ENCODE measurements at regions not wholly inside any gene's neighbourhood (a gene's known extent, or its start where the extent isn't known, plus 50 kb on each side); places are given as distances from the start of the nearest gene placed in this dataset.

GRCh38 chr4:96166806-96167205, 326.9 kb downstream of the PDHA2 start:
- no peak for DNase-seq

GRCh38 chr4:96170198-96170597, 330.3 kb downstream of the PDHA2 start:
- DNase-seq, result no peak

- DNase-seq, result no peak
Observed at GRCh38 chr4:96173756-96174155, 333.9 kb downstream of the PDHA2 start.

- DNase-seq, result no peak
Observed at GRCh38 chr4:96175871-96176270, 336.0 kb downstream of the PDHA2 start.

- no peak for DNase-seq
Observed at GRCh38 chr4:96183611-96184010, 343.7 kb downstream of the PDHA2 start.

GRCh38 chr4:96186593-96186992, 346.7 kb downstream of the PDHA2 start:
- peak in 1 of 58 donors; percentile 0 for DNase-seq

- DNase-seq, result no peak
Observed at GRCh38 chr4:96189761-96190160, 349.9 kb downstream of the PDHA2 start.

GRCh38 chr4:96193061-96193460, 353.2 kb downstream of the PDHA2 start:
- no peak for DNase-seq

GRCh38 chr4:96194993-96195392, 355.1 kb downstream of the PDHA2 start:
- DNase-seq, result no peak

- DNase-seq, result no peak
Observed at GRCh38 chr4:96205143-96205936, 365.4 kb downstream of the PDHA2 start.

- DNase-seq, result no peak
Observed at GRCh38 chr4:96227515-96227914, 387.6 kb downstream of the PDHA2 start.

- DNase-seq, result no peak
Observed at GRCh38 chr4:96228463-96228862, 388.6 kb downstream of the PDHA2 start.

- no peak for DNase-seq
Observed at GRCh38 chr4:96240041-96240440, 400.1 kb downstream of the PDHA2 start.

- no peak for DNase-seq
Observed at GRCh38 chr4:96241819-96242218, 401.9 kb downstream of the PDHA2 start.

- DNase-seq, result no peak
Observed at GRCh38 chr4:96247096-96247495, 407.2 kb downstream of the PDHA2 start.

- no peak for DNase-seq
Observed at GRCh38 chr4:96248225-96248624, 408.3 kb downstream of the PDHA2 start.

- no peak for DNase-seq
Observed at GRCh38 chr4:96260064-96260682, 420.3 kb downstream of the PDHA2 start.

GRCh38 chr4:96262057-96262456, 422.2 kb downstream of the PDHA2 start:
- DNase-seq, result no peak

GRCh38 chr4:96263291-96263690, 423.4 kb downstream of the PDHA2 start:
- DNase-seq, result no peak

GRCh38 chr4:96264941-96265463, 425.1 kb downstream of the PDHA2 start:
- DNase-seq, result no peak

- no peak for DNase-seq
Observed at GRCh38 chr4:96293806-96294205, 453.9 kb downstream of the PDHA2 start.

- DNase-seq, result no peak
Observed at GRCh38 chr4:96295143-96295741, 455.3 kb downstream of the PDHA2 start.
